Ovary (tissue), 7 donors: ENCODE measurements at regions not wholly inside any gene's neighbourhood (a gene's known extent, or its start where the extent isn't known, plus 50 kb on each side); places are given as distances from the start of the nearest gene placed in this dataset.

Source experiments
- DNase-seq, 5 donors: peaks; one replicate each; pipeline ENCODE4 v3.0.0-alpha.2; 2019 to 2020
- H3K27ac ChIP-seq, 2 donors: fragments of 200-600 bp; one replicate each; pipeline versions ENCODE4 v1.5.1 to v1.8.0; 2019 to 2022
- H3K27me3 ChIP-seq: fragments of 200-600 bp; one replicate; pipeline ENCODE4 v1.8.0; 2022
- H3K36me3 ChIP-seq: fragments of 200-600 bp; sonication (generic); one replicate; pipeline ENCODE4 v1.5.1; 2019
- H3K4me1 ChIP-seq: one replicate; pipeline ENCODE4 v1.8.1; 2013; ENCODE audit warnings: mild to moderate bottlenecking, moderate library complexity; ENCODE audit not compliant: insufficient read depth
- H3K4me3 ChIP-seq: fragments of 200-600 bp; sonication (generic); one replicate; pipeline ENCODE4 v1.5.1; 2017
- H3K9me3 ChIP-seq, 2 donors: fragments of 200-600 bp in 1 of 2; sonication (generic) in 1 of 2; one replicate each; pipeline versions ENCODE4 v1.5.1 to v1.8.1; 2013 to 2019; ENCODE audit warnings: mild to moderate bottlenecking in 1 of 2, moderate library complexity in 1 of 2
- EP300 ChIP-seq: sonication (generic); formaldehyde crosslinking; IDR thresholded peaks from one replicate; pipeline ENCODE4 v1.6.1; 2017; ENCODE audit warnings: antibody characterized with exemption
- POLR2A ChIP-seq: fragments of 450-650 bp; IDR thresholded peaks from one replicate; pipeline ENCODE4 v1.6.1; 2017; ENCODE audit warnings: antibody characterized with exemption, mild to moderate bottlenecking, moderate library complexity
- WGBS, 3 donors: extraction: QIAGEN DNeasy Blood & Tissue Kit in 1 of 3; methylation state at CpG; one replicate each; pipeline versions ENCODE4 v1.1.5 to v1.1.7; 2013 to 2017; 5-methylcytosine and 5-hydroxymethylcytosine counted together
- intact Hi-C, 4 donors: fragments of 100-400 bp; cut with DNase I; formaldehyde crosslinking; loops; one replicate each; pipeline versions ENCODE4 v1.11.0 to v1.15.1; 2022 to 2023
- TF ChIP-seq, protein P1 (sequence below), 3 donors: fragments of 450-650 bp in 2 of 3; fragments of 200-600 bp in 1 of 3; IDR thresholded peaks; one replicate each; pipeline versions ENCODE4 v1.5.1 to v1.8.0; 2016 to 2022; ENCODE audit warnings: antibody characterized with exemption in 3 of 3, mild to moderate bottlenecking in 1 of 3
- donor health status: DM: no; HTN: no; CAD: no; lungs with moderate emphysema.
- donor health status: DM: no; HTN: no; CAD: no.
- donor health status: Bipolar disorder and iron deficiency.
- donor health status: DM: no; HTN: no; CAD: no.
- donor health status: DM: yes; HTN: yes; CAD: no.

DNA sequence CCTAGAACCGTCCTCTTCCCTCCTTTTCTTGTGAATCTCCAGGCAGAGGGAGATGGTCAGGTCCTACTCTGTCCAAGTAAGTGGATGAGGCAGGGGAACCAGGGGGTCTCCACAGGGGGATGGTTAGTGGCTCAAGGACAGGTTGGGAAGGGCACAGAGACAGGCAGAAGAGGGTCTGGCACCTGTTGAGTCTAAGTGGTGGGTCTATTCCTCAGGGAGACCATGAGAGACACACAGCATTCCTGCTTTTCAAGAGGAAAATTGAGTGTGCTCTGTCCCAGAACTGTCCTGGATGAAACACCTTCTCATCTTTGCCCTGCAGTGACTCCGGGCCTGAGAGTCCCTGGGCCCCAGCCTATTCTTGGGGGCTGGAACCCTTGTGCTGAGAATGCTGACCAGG lies 184.8 kb upstream of the GALNT17 start:
- Histone ChIP-seq H3K36me3 (no peaks in the 10 kb centered on the region), H3K4me3 (no peak overlapping the region), H3K27ac (no peak overlapping the region), H3K9me3 (no peaks in the 10 kb centered on the region), H3K4me1 (no peaks in the 10 kb centered on the region), H3K27me3 (no peaks in the 10 kb centered on the region)
- WGBS, 3 donors: 84 to 98% (median 87%) methylated on average over 2 of the region's 2 CpGs
- intact Hi-C loops: no loop called here
- TF ChIP-seq EP300 (no peak), POLR2A (no peak)
- TF ChIP-seq, protein P1, sequence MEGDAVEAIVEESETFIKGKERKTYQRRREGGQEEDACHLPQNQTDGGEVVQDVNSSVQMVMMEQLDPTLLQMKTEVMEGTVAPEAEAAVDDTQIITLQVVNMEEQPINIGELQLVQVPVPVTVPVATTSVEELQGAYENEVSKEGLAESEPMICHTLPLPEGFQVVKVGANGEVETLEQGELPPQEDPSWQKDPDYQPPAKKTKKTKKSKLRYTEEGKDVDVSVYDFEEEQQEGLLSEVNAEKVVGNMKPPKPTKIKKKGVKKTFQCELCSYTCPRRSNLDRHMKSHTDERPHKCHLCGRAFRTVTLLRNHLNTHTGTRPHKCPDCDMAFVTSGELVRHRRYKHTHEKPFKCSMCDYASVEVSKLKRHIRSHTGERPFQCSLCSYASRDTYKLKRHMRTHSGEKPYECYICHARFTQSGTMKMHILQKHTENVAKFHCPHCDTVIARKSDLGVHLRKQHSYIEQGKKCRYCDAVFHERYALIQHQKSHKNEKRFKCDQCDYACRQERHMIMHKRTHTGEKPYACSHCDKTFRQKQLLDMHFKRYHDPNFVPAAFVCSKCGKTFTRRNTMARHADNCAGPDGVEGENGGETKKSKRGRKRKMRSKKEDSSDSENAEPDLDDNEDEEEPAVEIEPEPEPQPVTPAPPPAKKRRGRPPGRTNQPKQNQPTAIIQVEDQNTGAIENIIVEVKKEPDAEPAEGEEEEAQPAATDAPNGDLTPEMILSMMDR (IDR thresholded peaks at IDR 0.05): no peak
- no peak for DNase-seq

DNA sequence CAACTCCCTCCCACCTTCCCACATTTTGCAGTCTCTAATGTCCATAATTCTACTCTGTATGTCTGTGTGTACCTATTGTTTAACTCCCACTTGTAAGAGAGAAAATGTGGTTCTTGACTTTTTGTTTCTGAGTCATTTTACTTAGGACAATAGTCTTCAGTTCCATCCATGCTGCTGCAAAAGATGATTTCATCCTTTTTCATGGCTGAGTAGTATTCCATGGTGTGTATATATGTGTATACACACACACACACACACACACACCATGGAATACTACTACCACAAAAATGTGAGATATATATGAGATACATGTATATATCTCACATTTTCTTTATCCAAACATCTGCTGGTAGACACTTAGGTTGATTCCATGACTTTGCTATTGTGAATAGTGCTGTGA lies 182.1 kb upstream of the GALNT17 start:
- Histone ChIP-seq H3K27me3 (no peaks in the 10 kb centered on the region), H3K36me3 (no peaks in the 10 kb centered on the region), H3K27ac (no peak overlapping the region), H3K4me3 (no peak overlapping the region), H3K9me3 (no peaks in the 10 kb centered on the region), H3K4me1 (peaks cover 2% of the 10 kb centered on the region)
- DNase-seq: no peak
- TF ChIP-seq, protein P1 (IDR thresholded peaks at IDR 0.05): no peak
- intact Hi-C loops: no loop called here

DNA sequence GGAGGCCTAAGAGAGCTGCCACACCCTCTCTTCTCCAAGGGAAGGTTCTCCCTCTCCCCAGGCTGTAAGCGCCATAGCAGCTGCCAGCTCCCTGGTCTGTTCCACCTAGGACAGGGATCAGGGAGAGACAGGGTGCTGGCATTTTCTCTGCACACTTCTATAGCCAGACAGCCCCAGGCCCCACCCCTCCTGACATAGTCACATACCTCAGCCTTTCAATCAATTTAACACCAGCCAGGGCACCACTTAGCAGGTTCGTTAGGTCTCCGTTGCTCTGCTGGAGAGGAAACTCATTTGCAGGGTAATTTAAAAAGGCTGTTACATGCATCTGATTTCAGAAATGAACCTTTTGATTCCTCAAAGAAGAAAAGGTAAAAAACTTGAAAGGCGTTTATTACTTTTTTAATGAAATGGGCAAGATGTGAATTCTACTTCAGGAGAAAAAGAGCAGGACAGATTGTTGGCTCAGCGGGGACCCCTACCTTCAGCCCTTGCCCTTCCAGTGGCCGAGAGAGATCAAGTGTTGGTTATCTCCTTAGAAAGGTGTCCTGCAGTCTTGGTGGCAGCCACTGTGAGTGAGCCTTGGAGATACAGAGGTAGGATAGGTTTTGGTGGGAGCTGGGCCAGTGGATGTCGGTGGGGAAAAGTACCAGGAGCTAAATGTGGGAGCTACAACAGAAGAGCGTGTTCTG lies 180.5 kb upstream of the GALNT17 start:
- no peaks in the 10 kb centered on the region for H3K27me3 ChIP-seq
- H3K4me3 ChIP-seq: no peak overlapping the region
- intact Hi-C loops: no loop called here
- 90 to 96% (median 95%) methylated on average over 8 of the region's 8 CpGs for WGBS, 3 donors
- TF ChIP-seq, protein P1 (IDR thresholded peaks at IDR 0.05): no peak
- TF ChIP-seq POLR2A (no peak), EP300 (no peak)
- DNase-seq: no peak
- no peaks in the 10 kb centered on the region for H3K36me3 ChIP-seq
- no peak overlapping the region for H3K27ac ChIP-seq
- H3K4me1 ChIP-seq: peaks cover 2% of the 10 kb centered on the region
- H3K9me3 ChIP-seq: no peaks in the 10 kb centered on the region

DNA sequence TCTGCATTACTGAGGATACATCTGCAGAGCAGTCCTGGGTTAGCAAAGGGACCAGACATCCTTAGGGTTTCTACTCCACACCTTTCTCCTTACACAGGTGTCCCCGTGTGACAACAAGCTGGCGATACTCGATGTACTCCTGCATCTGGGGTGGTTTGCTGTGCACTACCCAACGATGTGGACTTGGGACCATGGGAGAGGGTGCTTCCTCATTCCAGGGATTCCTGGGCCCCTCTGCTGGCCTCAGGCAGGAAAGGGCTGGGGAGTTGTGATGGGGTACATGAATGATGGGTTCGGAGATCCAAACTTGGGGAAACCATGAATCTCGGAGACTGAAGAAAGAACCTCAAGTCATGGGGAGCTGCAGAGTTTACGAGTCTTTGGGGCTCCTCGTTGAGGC lies 179.6 kb upstream of the GALNT17 start:
- TF ChIP-seq POLR2A (no peak), EP300 (no peak)
- TF ChIP-seq, protein P1 (IDR thresholded peaks at IDR 0.05): no peak
- Histone ChIP-seq H3K4me3 (no peak overlapping the region), H3K27ac (no peak overlapping the region), H3K4me1 (peaks cover 2% of the 10 kb centered on the region), H3K36me3 (no peaks in the 10 kb centered on the region), H3K27me3 (no peaks in the 10 kb centered on the region), H3K9me3 (no peaks in the 10 kb centered on the region)
- WGBS, 3 donors: 91 to 93% (median 92%) methylated on average over 8 of the region's 8 CpGs
- no peak for DNase-seq
- intact Hi-C loops: no loop called here
